GM12878 (cell line): ENCODE measurements at regions not wholly inside any gene's neighbourhood (a gene's known extent, or its start where the extent isn't known, plus 50 kb on each side); places are given as distances from the start of the nearest gene placed in this dataset.

ENCODE experiments used
- ATAC-seq: fragments of 200-7000 bp; cut with Tn5 transposase; 3 replicates; pipeline ENCODE4 v1.9.1; 2020; ENCODE audit warnings: mild to moderate bottlenecking, moderate library complexity
- BruUV-seq: library from RNA; stranded (reverse); fragments of 400-500 nt; replicated peaks from 2 replicates; lab custom pipeline; 2021; lab: Mats Ljungman, UMichigan
- CTCF ChIA-PET: fragments of 300-600 bp; sonication (Branson Sonifier 250); formaldehyde crosslinking; extraction: SDS; loops from one replicate; lab custom pipeline; 2021; ENCODE audit warnings: inconsistent platforms; lab: Yijun Ruan, JAX
- POLR2A ChIA-PET: fragments of 350-600 bp; formaldehyde crosslinking; extraction: SDS; loops from one replicate; lab custom pipeline; 2021; ENCODE audit warnings: inconsistent platforms; lab: Charles Lee
- RAD21 ChIA-PET: fragments of 300-600 bp; sonication (Branson Sonifier 250); formaldehyde crosslinking; loops from one replicate; lab custom pipeline; 2023; ENCODE audit warnings: antibody characterized with exemption; ENCODE audit not compliant: unreplicated experiment; lab: Charles Lee
- SMC1A ChIA-PET: fragments of 300-600 bp; sonication (Branson Sonifier 250); formaldehyde crosslinking; loops from one replicate; lab custom pipeline; 2023; ENCODE audit not compliant: unreplicated experiment, uncharacterized antibody; lab: Charles Lee
- DNase-seq: peaks from one replicate; pipeline ENCODE4 v3.0.0-alpha.2; 2011; ENCODE audit warnings: low read depth, low spot score
- FAIRE-seq: peaks from 3 replicates; lab custom pipeline; 2011; peaks lifted over from hg19 to GRCh38; lab: Jason Lieb, UNC
- H2AFZ ChIP-seq: 2 replicates; pipeline ENCODE4 v1.6.0; 2011; ENCODE audit warnings: low read depth, low read length, control low read depth; ENCODE audit not compliant: control insufficient read depth
- H3K27ac ChIP-seq: 2 replicates; pipeline ENCODE4 v1.5.1; 2011; ENCODE audit warnings: control low read depth; ENCODE audit not compliant: control insufficient read depth, insufficient read depth
- H3K27me3 ChIP-seq, 2 experiments: replicated peaks in 1 of 2; 2 replicates each; pipeline versions ENCODE4 v1.6.0 to v1.6.1; 2011; ENCODE audit warnings: low read length in 1 of 2; ENCODE audit not compliant: control insufficient read depth in 2 of 2, insufficient read depth in 2 of 2
- H3K36me3 ChIP-seq, 2 experiments: 2 replicates each; pipeline ENCODE4 v1.5.1; 2011; ENCODE audit warnings: low read length in 1 of 2; ENCODE audit not compliant: control insufficient read depth in 2 of 2, insufficient read depth in 2 of 2
- H3K4me1 ChIP-seq: 2 replicates; pipeline ENCODE4 v1.6.1; 2011; ENCODE audit warnings: mild to moderate bottlenecking, low read length, moderate library complexity, mixed read lengths; ENCODE audit not compliant: control insufficient read depth, insufficient read depth
- H3K4me2 ChIP-seq: 2 replicates; pipeline ENCODE4 v1.6.0; 2011; ENCODE audit warnings: control low read depth; ENCODE audit not compliant: control insufficient read depth, insufficient read depth
- H3K4me3 ChIP-seq: fragments of 200-600 bp; sonication (generic); 2 replicates; pipeline ENCODE4 v1.5.1; 2016
- H3K79me2 ChIP-seq: 2 replicates; pipeline ENCODE4 v1.6.0; 2011; ENCODE audit warnings: low read length; ENCODE audit not compliant: control insufficient read depth, insufficient read depth
- H3K9ac ChIP-seq: 2 replicates; pipeline ENCODE4 v1.8.0; 2011; ENCODE audit warnings: low read length, control low read depth, mixed read lengths; ENCODE audit not compliant: control insufficient read depth, insufficient read depth
- H3K9me3 ChIP-seq: replicated peaks from 3 replicates; pipeline ENCODE4 v1.5.1; 2011; ENCODE audit warnings: mild to moderate bottlenecking, low read length; ENCODE audit not compliant: control insufficient read depth, insufficient read depth
- H4K20me1 ChIP-seq: 2 replicates; pipeline ENCODE4 v1.6.0; 2011; ENCODE audit not compliant: control insufficient read depth, insufficient read depth
- BHLHE40 ChIP-seq, 2 experiments: fragments of 450-650 bp in 1 of 2; IDR thresholded peaks; 2 replicates each; pipeline ENCODE4 v1.6.1; 2011 to 2017; ENCODE audit warnings: low read depth in 2 of 2, borderline replicate concordance in 1 of 2, improper control_type of control experiment in 1 of 2, low read length in 1 of 2, mild to moderate bottlenecking in 1 of 2
- CBX5 ChIP-seq: sonication (generic); IDR thresholded peaks from 2 replicates; pipeline ENCODE4 v1.6.1; 2016; ENCODE audit warnings: low read depth, moderate library complexity, mild to moderate bottlenecking, inconsistent platforms
- CREM ChIP-seq: IDR thresholded peaks from 2 replicates; pipeline ENCODE4 v1.6.1; 2014; ENCODE audit warnings: antibody characterized with exemption, low read depth
- FOXK2 ChIP-seq: fragments of 450-650 bp; IDR thresholded peaks from 2 replicates; pipeline ENCODE4 v1.6.1; 2017; ENCODE audit warnings: mild to moderate bottlenecking, moderate library complexity
- HDGF ChIP-seq: fragments of 450-650 bp; IDR thresholded peaks from 2 replicates; pipeline ENCODE4 v1.6.1; 2016; ENCODE audit warnings: antibody characterized with exemption
- POLR2AphosphoS2 ChIP-seq: IDR thresholded peaks from 2 replicates; pipeline ENCODE4 v1.6.1; 2011; ENCODE audit warnings: low read depth, mild to moderate bottlenecking, low read length, improper control_type of control experiment, moderate library complexity
- RAD21 ChIP-seq: IDR thresholded peaks from 2 replicates; pipeline ENCODE4 v1.6.1; 2011; ENCODE audit warnings: mild to moderate bottlenecking, low read depth, low read length, moderate library complexity; ENCODE audit not compliant: insufficient read depth
- SRF ChIP-seq, 2 experiments: IDR thresholded peaks; 2 replicates each; pipeline ENCODE4 v1.6.1; 2011; ENCODE audit warnings: low read depth in 2 of 2, low read length in 2 of 2, mild to moderate bottlenecking in 1 of 2, moderate library complexity in 1 of 2
- STAT3 ChIP-seq: IDR thresholded peaks from 2 replicates; pipeline ENCODE4 v1.6.1; 2011; ENCODE audit warnings: low read depth, low read length, improper control_type of control experiment
- TCF3 ChIP-seq: IDR thresholded peaks from 2 replicates; pipeline ENCODE4 v1.6.1; 2012; ENCODE audit warnings: low read depth, mild to moderate bottlenecking, low read length, borderline replicate concordance; ENCODE audit not compliant: insufficient read depth
- WGBS: methylation state at CpG from one replicate; pipeline ENCODE4 v1.1.6; 2016; ENCODE audit warnings: low lambda C conversion rate; ENCODE audit not compliant: insufficient replicate concordance, insufficient coverage; ENCODE audit errors: missing lambda C conversion rate; 5-methylcytosine and 5-hydroxymethylcytosine counted together
- in situ Hi-C: fragments of 300-500 bp; cut with MboI; formaldehyde crosslinking; loops from 9 replicates; pipeline ENCODE4 v1.14.3; 2018; ENCODE audit warnings: mixed read lengths
- intact Hi-C: fragments of 100-400 bp; cut with micrococcal nuclease; formaldehyde crosslinking; loops from one replicate; pipeline ENCODE4 v1.14.2; 2022; ENCODE audit not compliant: unreplicated experiment
- TF ChIP-seq, protein P1 (sequence below): fragments of 450-650 bp; IDR thresholded peaks from 2 replicates; pipeline ENCODE4 v1.6.1; 2017; ENCODE audit warnings: antibody characterized with exemption, mild to moderate bottlenecking, moderate library complexity
- TF ChIP-seq, protein P2 (sequence below): IDR thresholded peaks from 2 replicates; pipeline ENCODE4 v1.6.1; 2012; ENCODE audit warnings: low read depth, low read length, improper control_type of control experiment
- TF ChIP-seq, protein P3 (sequence below): fragments of 450-650 bp; IDR thresholded peaks from 2 replicates; pipeline ENCODE4 v1.6.1; 2017; ENCODE audit warnings: low read depth, mild to moderate bottlenecking, moderate library complexity
- TF ChIP-seq, protein P4 (sequence below): fragments of 150-350 bp; IDR thresholded peaks from 2 replicates; pipeline ENCODE4 v1.6.1; 2016; ENCODE audit warnings: low read depth, low read length
- TF ChIP-seq, protein P5 (sequence below): fragments of 450-650 bp; IDR thresholded peaks from 2 replicates; pipeline ENCODE4 v1.6.1; 2016; ENCODE audit warnings: mild to moderate bottlenecking

DNA sequence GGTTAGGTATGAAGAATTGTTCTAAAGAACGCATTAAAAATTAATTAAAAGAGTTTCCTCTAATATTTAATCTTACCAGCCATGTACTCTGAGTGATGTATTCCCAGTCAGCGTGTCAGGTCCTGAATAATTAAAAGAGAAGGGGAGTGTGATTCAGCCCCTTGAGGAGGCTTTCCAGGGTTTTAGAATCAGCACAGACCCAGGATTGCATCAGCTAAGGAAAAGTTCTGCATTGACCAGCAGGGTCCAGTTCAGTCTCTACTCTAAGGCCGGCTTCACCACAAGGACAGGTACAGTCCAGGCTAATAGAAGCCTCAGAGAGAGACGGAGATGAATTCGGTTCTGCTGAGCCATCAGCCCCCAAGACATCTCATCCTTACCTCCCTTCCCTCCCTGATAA is 499.5 kb upstream of the PROK2 start:
- CTCF ChIA-PET = no interaction called here
- H4K20me1 ChIP-seq = no peaks in the 10 kb centered on the region
- no peak overlapping the region for H3K9ac ChIP-seq
- RAD21 ChIA-PET = no interaction called here
- no peak for ATAC-seq
- DNase-seq = no peak
- H3K4me3 ChIP-seq = no peak overlapping the region
- WGBS = 30% methylated on average over 5 of the region's 5 CpGs
- H3K4me2 ChIP-seq = no peak overlapping the region
- intact Hi-C loops = no loop called here
- peaks cover 10% of the 10 kb centered on the region for H3K4me1 ChIP-seq
- SMC1A ChIA-PET = interaction anchor here (1.4 to 1.9 kb wide), 2 partner anchors 11 to 409 kb away, joined by 4 to 5 read pairs; no protein-coding TSS in a partner anchor
- H3K79me2 ChIP-seq = no peaks in the 10 kb centered on the region
- H3K9me3 ChIP-seq = peaks cover 1% of the 10 kb centered on the region; the same call in 1 of the 3 replicates
- FAIRE-seq = no peak
- in situ Hi-C loops = no loop called here
- no peak overlapping the region for H3K27ac ChIP-seq
- H3K36me3 ChIP-seq = no peaks in the 10 kb centered on the region
- no peak overlapping the region for H2AFZ ChIP-seq
- no peaks in the 10 kb centered on the region for H3K27me3 ChIP-seq
- BruUV-seq = no TSS peak
- POLR2A ChIA-PET = no interaction called here
- TF ChIP-seq, protein P1, sequence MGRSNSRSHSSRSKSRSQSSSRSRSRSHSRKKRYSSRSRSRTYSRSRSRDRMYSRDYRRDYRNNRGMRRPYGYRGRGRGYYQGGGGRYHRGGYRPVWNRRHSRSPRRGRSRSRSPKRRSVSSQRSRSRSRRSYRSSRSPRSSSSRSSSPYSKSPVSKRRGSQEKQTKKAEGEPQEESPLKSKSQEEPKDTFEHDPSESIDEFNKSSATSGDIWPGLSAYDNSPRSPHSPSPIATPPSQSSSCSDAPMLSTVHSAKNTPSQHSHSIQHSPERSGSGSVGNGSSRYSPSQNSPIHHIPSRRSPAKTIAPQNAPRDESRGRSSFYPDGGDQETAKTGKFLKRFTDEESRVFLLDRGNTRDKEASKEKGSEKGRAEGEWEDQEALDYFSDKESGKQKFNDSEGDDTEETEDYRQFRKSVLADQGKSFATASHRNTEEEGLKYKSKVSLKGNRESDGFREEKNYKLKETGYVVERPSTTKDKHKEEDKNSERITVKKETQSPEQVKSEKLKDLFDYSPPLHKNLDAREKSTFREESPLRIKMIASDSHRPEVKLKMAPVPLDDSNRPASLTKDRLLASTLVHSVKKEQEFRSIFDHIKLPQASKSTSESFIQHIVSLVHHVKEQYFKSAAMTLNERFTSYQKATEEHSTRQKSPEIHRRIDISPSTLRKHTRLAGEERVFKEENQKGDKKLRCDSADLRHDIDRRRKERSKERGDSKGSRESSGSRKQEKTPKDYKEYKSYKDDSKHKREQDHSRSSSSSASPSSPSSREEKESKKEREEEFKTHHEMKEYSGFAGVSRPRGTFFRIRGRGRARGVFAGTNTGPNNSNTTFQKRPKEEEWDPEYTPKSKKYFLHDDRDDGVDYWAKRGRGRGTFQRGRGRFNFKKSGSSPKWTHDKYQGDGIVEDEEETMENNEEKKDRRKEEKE = no peak
- TF ChIP-seq TCF3 (no peak), BHLHE40 (IDR thresholded peaks at IDR 0.05; ENCODE audit: borderline replicate concordance in 1 of 2, low read depth in 2 of 2, low read length in 1 of 2) (no peak), FOXK2 (no peak), POLR2AphosphoS2 (no peak), CREM (no peak), RAD21 (no peak), SRF (IDR thresholded peaks at IDR 0.05; ENCODE audit: low read depth in 2 of 2, low read length in 2 of 2) (no peak), HDGF (no peak), STAT3 (no peak), CBX5 (no peak)
- TF ChIP-seq, protein P2, sequence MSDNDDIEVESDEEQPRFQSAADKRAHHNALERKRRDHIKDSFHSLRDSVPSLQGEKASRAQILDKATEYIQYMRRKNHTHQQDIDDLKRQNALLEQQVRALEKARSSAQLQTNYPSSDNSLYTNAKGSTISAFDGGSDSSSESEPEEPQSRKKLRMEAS = no peak
- TF ChIP-seq, protein P3, sequence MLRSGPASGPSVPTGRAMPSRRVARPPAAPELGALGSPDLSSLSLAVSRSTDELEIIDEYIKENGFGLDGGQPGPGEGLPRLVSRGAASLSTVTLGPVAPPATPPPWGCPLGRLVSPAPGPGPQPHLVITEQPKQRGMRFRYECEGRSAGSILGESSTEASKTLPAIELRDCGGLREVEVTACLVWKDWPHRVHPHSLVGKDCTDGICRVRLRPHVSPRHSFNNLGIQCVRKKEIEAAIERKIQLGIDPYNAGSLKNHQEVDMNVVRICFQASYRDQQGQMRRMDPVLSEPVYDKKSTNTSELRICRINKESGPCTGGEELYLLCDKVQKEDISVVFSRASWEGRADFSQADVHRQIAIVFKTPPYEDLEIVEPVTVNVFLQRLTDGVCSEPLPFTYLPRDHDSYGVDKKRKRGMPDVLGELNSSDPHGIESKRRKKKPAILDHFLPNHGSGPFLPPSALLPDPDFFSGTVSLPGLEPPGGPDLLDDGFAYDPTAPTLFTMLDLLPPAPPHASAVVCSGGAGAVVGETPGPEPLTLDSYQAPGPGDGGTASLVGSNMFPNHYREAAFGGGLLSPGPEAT = no peak
- TF ChIP-seq, protein P4, sequence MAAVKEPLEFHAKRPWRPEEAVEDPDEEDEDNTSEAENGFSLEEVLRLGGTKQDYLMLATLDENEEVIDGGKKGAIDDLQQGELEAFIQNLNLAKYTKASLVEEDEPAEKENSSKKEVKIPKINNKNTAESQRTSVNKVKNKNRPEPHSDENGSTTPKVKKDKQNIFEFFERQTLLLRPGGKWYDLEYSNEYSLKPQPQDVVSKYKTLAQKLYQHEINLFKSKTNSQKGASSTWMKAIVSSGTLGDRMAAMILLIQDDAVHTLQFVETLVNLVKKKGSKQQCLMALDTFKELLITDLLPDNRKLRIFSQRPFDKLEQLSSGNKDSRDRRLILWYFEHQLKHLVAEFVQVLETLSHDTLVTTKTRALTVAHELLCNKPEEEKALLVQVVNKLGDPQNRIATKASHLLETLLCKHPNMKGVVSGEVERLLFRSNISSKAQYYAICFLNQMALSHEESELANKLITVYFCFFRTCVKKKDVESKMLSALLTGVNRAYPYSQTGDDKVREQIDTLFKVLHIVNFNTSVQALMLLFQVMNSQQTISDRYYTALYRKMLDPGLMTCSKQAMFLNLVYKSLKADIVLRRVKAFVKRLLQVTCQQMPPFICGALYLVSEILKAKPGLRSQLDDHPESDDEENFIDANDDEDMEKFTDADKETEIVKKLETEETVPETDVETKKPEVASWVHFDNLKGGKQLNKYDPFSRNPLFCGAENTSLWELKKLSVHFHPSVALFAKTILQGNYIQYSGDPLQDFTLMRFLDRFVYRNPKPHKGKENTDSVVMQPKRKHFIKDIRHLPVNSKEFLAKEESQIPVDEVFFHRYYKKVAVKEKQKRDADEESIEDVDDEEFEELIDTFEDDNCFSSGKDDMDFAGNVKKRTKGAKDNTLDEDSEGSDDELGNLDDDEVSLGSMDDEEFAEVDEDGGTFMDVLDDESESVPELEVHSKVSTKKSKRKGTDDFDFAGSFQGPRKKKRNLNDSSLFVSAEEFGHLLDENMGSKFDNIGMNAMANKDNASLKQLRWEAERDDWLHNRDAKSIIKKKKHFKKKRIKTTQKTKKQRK = no peak
- TF ChIP-seq, protein P5, sequence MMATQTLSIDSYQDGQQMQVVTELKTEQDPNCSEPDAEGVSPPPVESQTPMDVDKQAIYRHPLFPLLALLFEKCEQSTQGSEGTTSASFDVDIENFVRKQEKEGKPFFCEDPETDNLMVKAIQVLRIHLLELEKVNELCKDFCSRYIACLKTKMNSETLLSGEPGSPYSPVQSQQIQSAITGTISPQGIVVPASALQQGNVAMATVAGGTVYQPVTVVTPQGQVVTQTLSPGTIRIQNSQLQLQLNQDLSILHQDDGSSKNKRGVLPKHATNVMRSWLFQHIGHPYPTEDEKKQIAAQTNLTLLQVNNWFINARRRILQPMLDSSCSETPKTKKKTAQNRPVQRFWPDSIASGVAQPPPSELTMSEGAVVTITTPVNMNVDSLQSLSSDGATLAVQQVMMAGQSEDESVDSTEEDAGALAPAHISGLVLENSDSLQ = no peak
